HEK293 (cell line): ENCODE measurements at regions not wholly inside any gene's neighbourhood (a gene's known extent, or its start where the extent isn't known, plus 50 kb on each side); places are given as distances from the start of the nearest gene placed in this dataset.

Experiments
- SP2 ChIP-seq: fragments of 450-650 bp; formaldehyde crosslinking; IDR thresholded peaks from 2 replicates; pipeline ENCODE4 v1.5.1; 2016; ENCODE audit warnings: missing biosample characterization, missing genetic modification characterization
- TF ChIP-seq, protein P1 (sequence below): fragments of 450-650 bp; formaldehyde crosslinking; IDR thresholded peaks from 2 replicates; pipeline ENCODE4 v1.5.1; 2016; ENCODE audit warnings: missing biosample characterization, missing genetic modification characterization, low read depth
- TF ChIP-seq, protein P2 (sequence below): fragments of 450-650 bp; formaldehyde crosslinking; IDR thresholded peaks from 2 replicates; pipeline ENCODE4 v1.5.1; 2016; ENCODE audit warnings: missing biosample characterization, missing genetic modification characterization
- TF ChIP-seq, protein P3 (sequence below): fragments of 450-650 bp; formaldehyde crosslinking; IDR thresholded peaks from 2 replicates; pipeline ENCODE4 v1.5.1; 2016; ENCODE audit warnings: missing biosample characterization, missing genetic modification characterization, low read depth

DNA sequence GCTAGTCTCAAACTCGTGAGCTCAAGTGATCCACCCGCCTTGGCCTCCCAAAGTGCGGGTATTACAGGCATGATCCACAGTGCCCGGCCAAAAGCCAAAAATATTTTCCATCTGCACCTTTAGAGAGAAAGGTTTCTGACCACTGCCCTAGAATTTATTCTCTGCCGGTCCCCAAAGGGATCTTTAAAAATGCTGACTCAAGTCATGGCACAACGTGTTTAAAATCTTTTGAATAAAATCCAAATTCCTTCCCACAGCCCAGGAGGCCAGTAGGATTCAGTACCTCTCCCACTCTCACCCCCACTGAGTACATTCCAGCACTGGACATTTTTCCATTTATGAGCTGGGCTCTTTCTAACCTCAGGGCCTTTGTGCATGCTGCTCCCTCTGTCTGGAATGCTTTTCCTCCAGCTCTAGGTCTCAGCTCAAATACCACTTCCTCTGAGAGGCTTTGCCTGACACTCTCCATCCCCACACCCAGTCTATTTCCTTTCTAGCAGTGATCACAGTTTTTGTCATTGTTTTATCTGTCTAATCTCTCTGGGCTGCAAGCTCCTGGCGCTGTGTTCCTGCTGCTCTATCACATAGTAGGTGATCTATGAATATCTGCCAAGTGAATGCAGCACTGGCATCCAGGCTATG is 502.9 kb downstream of the SHQ1 start:
- no peak for TF ChIP-seq SP2 (tag by site-specific recombination)
- TF ChIP-seq, protein P1, sequence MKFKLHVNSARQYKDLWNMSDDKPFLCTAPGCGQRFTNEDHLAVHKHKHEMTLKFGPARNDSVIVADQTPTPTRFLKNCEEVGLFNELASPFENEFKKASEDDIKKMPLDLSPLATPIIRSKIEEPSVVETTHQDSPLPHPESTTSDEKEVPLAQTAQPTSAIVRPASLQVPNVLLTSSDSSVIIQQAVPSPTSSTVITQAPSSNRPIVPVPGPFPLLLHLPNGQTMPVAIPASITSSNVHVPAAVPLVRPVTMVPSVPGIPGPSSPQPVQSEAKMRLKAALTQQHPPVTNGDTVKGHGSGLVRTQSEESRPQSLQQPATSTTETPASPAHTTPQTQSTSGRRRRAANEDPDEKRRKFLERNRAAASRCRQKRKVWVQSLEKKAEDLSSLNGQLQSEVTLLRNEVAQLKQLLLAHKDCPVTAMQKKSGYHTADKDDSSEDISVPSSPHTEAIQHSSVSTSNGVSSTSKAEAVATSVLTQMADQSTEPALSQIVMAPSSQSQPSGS = no peak
- TF ChIP-seq, protein P2, sequence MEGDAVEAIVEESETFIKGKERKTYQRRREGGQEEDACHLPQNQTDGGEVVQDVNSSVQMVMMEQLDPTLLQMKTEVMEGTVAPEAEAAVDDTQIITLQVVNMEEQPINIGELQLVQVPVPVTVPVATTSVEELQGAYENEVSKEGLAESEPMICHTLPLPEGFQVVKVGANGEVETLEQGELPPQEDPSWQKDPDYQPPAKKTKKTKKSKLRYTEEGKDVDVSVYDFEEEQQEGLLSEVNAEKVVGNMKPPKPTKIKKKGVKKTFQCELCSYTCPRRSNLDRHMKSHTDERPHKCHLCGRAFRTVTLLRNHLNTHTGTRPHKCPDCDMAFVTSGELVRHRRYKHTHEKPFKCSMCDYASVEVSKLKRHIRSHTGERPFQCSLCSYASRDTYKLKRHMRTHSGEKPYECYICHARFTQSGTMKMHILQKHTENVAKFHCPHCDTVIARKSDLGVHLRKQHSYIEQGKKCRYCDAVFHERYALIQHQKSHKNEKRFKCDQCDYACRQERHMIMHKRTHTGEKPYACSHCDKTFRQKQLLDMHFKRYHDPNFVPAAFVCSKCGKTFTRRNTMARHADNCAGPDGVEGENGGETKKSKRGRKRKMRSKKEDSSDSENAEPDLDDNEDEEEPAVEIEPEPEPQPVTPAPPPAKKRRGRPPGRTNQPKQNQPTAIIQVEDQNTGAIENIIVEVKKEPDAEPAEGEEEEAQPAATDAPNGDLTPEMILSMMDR (tag by site-specific recombination) = no peak
- TF ChIP-seq, protein P3, sequence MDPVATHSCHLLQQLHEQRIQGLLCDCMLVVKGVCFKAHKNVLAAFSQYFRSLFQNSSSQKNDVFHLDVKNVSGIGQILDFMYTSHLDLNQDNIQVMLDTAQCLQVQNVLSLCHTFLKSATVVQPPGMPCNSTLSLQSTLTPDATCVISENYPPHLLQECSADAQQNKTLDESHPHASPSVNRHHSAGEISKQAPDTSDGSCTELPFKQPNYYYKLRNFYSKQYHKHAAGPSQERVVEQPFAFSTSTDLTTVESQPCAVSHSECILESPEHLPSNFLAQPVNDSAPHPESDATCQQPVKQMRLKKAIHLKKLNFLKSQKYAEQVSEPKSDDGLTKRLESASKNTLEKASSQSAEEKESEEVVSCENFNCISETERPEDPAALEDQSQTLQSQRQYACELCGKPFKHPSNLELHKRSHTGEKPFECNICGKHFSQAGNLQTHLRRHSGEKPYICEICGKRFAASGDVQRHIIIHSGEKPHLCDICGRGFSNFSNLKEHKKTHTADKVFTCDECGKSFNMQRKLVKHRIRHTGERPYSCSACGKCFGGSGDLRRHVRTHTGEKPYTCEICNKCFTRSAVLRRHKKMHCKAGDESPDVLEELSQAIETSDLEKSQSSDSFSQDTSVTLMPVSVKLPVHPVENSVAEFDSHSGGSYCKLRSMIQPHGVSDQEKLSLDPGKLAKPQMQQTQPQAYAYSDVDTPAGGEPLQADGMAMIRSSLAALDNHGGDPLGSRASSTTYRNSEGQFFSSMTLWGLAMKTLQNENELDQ (tag by site-specific recombination) = no peak
